ENCODE measurements at regions not wholly inside any gene's neighbourhood (a gene's known extent, or its start where the extent isn't known, plus 50 kb on each side); places are given as distances from the start of the nearest gene placed in this dataset.

DNA sequence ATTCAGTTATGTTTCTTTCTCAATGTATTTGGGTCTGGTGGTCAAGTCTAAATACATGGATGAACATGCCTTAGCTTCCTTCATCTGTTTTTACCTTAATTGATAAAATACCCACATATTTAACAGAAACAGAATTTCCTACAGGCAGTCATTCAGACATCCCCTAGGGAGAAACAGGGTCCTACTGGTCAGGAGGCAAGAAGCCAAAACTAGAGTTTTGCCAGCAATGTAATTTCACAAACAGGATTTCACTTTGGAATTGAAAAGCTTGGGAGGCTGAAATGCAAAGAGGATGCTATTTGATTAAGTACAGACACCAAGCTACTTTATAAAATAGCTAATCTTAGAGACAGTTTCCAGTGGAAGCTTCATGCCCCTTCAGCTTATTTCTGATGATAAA is 224.2 kb downstream of the SIPA1L2 start:
- TF ChIP-seq, protein P1, sequence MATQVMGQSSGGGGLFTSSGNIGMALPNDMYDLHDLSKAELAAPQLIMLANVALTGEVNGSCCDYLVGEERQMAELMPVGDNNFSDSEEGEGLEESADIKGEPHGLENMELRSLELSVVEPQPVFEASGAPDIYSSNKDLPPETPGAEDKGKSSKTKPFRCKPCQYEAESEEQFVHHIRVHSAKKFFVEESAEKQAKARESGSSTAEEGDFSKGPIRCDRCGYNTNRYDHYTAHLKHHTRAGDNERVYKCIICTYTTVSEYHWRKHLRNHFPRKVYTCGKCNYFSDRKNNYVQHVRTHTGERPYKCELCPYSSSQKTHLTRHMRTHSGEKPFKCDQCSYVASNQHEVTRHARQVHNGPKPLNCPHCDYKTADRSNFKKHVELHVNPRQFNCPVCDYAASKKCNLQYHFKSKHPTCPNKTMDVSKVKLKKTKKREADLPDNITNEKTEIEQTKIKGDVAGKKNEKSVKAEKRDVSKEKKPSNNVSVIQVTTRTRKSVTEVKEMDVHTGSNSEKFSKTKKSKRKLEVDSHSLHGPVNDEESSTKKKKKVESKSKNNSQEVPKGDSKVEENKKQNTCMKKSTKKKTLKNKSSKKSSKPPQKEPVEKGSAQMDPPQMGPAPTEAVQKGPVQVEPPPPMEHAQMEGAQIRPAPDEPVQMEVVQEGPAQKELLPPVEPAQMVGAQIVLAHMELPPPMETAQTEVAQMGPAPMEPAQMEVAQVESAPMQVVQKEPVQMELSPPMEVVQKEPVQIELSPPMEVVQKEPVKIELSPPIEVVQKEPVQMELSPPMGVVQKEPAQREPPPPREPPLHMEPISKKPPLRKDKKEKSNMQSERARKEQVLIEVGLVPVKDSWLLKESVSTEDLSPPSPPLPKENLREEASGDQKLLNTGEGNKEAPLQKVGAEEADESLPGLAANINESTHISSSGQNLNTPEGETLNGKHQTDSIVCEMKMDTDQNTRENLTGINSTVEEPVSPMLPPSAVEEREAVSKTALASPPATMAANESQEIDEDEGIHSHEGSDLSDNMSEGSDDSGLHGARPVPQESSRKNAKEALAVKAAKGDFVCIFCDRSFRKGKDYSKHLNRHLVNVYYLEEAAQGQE (IDR thresholded peaks at IDR 0.05; ENCODE audit: insufficient read depth in 1 of 2, low read depth in 2 of 2, low read length in 1 of 2), result no peak
- no peak for TF ChIP-seq TCF7L2 (IDR thresholded peaks at IDR 0.05; ENCODE audit: low read depth, low read length)
- intact Hi-C loops (cut with micrococcal nuclease; ENCODE audit: unreplicated experiment) (no loop called here), in situ Hi-C loops (cut with HindIII; ENCODE audit: low pct_unique_long_range_greater_than_20kb, low sequenced_read_pairs) (no loop called here)
- Histone ChIP-seq H3K4me1 (ENCODE audit: control insufficient read depth, insufficient read depth, low read length) (no peaks in the 10 kb centered on the region), H3K27me3 (ENCODE audit: control insufficient read depth, insufficient read depth, low read length) (no peaks in the 10 kb centered on the region), H3K4me3 (ENCODE audit: low read depth in 2 of 2, low read length in 2 of 2) (no peak overlapping the region), H3K9me3 (ENCODE audit: control insufficient read depth, insufficient read depth, low read depth, low read length) (peaks cover 11% of the 10 kb centered on the region; the same call in 1 of the 2 replicates), H3K36me3 (ENCODE audit: control insufficient read depth, insufficient read depth, low read length) (no peaks in the 10 kb centered on the region), H3K27ac (ENCODE audit: low read length) (no peak overlapping the region)
- BruUV-seq (replicated peaks), result no TSS peak
- no peak for ATAC-seq
- ChIA-PET POLR2A (no interaction called here), CTCF (interaction anchor here (0.7 kb wide), 1 partner anchor 49 kb away, joined by 5 read pairs; no protein-coding TSS in a partner anchor)
- no peak for DNase-seq (ENCODE audit: low read depth, low spot score)

DNA sequence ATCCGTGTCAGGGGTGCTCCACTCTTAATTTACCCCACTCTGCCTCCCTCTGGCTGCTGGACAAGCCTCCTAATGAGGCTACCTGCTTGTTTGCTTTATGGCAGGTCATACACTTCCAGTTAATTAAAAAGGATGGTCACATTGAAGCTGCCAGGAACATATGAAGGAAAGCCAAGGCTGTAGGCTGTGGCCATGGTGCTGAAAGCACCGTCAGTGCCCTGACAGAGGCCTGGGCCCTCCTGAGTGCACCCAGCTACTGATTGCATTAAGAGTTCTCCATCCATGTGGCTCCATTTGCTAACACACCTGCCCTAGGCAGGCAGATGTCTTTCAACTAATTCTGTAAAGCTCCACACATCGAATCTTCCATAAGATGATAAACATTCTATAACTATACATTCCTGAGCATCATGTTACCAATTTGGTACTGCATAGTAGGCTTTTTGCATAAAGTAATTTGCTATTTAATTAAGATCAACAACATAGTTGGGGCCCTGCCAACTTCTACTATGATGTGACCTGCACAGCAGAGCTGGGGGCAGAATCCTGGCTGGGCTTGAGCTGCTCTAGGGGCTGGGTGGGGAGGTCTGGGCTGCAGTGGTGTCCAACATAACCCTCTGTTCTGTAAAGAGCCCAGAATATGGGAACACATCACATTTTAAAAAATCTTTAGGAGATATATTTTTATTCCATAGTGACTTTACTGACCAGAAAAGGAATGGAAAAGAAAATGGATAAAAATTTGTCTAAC is 224.8 kb downstream of the SIPA1L2 start:
- no TSS peak for BruUV-seq (replicated peaks)
- CTCF ChIA-PET, result interaction anchor here (0.7 kb wide), 1 partner anchor 50 kb away, joined by 5 read pairs; no protein-coding TSS in a partner anchor
- intact Hi-C loops (cut with micrococcal nuclease; ENCODE audit: unreplicated experiment) (no loop called here), in situ Hi-C loops (cut with HindIII; ENCODE audit: low pct_unique_long_range_greater_than_20kb, low sequenced_read_pairs) (no loop called here)
- peaks cover 11% of the 10 kb centered on the region; the same call in 1 of the 2 replicates for H3K9me3 ChIP-seq (ENCODE audit: control insufficient read depth, insufficient read depth, low read depth, low read length)
- no peaks in the 10 kb centered on the region for H3K36me3 ChIP-seq (ENCODE audit: control insufficient read depth, insufficient read depth, low read length)
- ATAC-seq, result no peak
- no peaks in the 10 kb centered on the region for H3K27me3 ChIP-seq (ENCODE audit: control insufficient read depth, insufficient read depth, low read length)
- H3K4me1 ChIP-seq (ENCODE audit: control insufficient read depth, insufficient read depth, low read length), result no peaks in the 10 kb centered on the region
- no peak overlapping the region for H3K4me3 ChIP-seq (ENCODE audit: low read depth in 2 of 2, low read length in 2 of 2)
- POLR2A ChIA-PET, result no interaction called here
- TF ChIP-seq, protein P2, sequence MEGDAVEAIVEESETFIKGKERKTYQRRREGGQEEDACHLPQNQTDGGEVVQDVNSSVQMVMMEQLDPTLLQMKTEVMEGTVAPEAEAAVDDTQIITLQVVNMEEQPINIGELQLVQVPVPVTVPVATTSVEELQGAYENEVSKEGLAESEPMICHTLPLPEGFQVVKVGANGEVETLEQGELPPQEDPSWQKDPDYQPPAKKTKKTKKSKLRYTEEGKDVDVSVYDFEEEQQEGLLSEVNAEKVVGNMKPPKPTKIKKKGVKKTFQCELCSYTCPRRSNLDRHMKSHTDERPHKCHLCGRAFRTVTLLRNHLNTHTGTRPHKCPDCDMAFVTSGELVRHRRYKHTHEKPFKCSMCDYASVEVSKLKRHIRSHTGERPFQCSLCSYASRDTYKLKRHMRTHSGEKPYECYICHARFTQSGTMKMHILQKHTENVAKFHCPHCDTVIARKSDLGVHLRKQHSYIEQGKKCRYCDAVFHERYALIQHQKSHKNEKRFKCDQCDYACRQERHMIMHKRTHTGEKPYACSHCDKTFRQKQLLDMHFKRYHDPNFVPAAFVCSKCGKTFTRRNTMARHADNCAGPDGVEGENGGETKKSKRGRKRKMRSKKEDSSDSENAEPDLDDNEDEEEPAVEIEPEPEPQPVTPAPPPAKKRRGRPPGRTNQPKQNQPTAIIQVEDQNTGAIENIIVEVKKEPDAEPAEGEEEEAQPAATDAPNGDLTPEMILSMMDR (IDR thresholded peaks at IDR 0.05), result no peak
- TF ChIP-seq TCF7L2 (IDR thresholded peaks at IDR 0.05; ENCODE audit: low read depth, low read length) (no peak), SIN3A (IDR thresholded peaks at IDR 0.05; ENCODE audit: borderline replicate concordance, insufficient read depth, low read depth, low read length) (no peak)
- TF ChIP-seq, protein P1 (IDR thresholded peaks at IDR 0.05; ENCODE audit: insufficient read depth in 1 of 2, low read depth in 2 of 2, low read length in 1 of 2), result 0 out of 4 replicates have a peak, but pooled peaks of 1 of the 2 experiments have one; percentile 16
- H3K27ac ChIP-seq (ENCODE audit: low read length), result no peak overlapping the region
- DNase-seq (ENCODE audit: low read depth, low spot score), result no peak
